ENCODE measurements at regions not wholly inside any gene's neighbourhood (a gene's known extent, or its start where the extent isn't known, plus 50 kb on each side); places are given as distances from the start of the nearest gene placed in this dataset.

GRCh38 chr6:25156123-25156522, 123.1 kb upstream of the CARMIL1 start:
- no peak overlapping the region for H3K23ac ChIP-seq (ENCODE audit: insufficient read length, low read depth, low read length)
- no peak overlapping the region for H2BK120ac ChIP-seq (ENCODE audit: low read depth, low read length, poor library complexity, severe bottlenecking)
- H4K8ac ChIP-seq (replicated peaks; ENCODE audit: insufficient read length, low read depth, low read length): no peak overlapping the region
- no peak overlapping the region for H3K56ac ChIP-seq (ENCODE audit: insufficient read length, low read depth, low read length)
- H3K4me1 Mint-ChIP-seq: peaks cover 8% of the 10 kb centered on the region in 2 experiments
- H2AK5ac ChIP-seq (ENCODE audit: insufficient read length, low read length): no peak overlapping the region
- H3K27ac ChIP-seq (ENCODE audit: insufficient read length, low read depth, low read length): no peak overlapping the region
- no peak overlapping the region for H2BK12ac ChIP-seq (ENCODE audit: insufficient read length, low read depth, low read length)
- peaks cover 14% of the 10 kb centered on the region for H3K9me3 ChIP-seq (ENCODE audit: control insufficient read depth, low read depth, low read length)
- no peaks in the 10 kb centered on the region for H3K4me1 ChIP-seq (ENCODE audit: insufficient read depth, low read length)
- H3K4me2 ChIP-seq (ENCODE audit: insufficient read depth, insufficient read length, low read length): no peak overlapping the region
- WGBS (ENCODE audit: extremely low coverage, insufficient read length, low lambda C conversion rate): no CpG with 5 or more reads among the region's 1 CpG
- no peak overlapping the region for H2BK15ac ChIP-seq (ENCODE audit: low read depth, low read length)
- H3K9ac ChIP-seq (ENCODE audit: extremely low read depth, insufficient read length, low read length): no peak overlapping the region
- H2BK20ac ChIP-seq (ENCODE audit: low read depth, low read length, poor library complexity, severe bottlenecking): no peak overlapping the region
- no peaks in the 10 kb centered on the region for H3K79me1 ChIP-seq (ENCODE audit: insufficient read depth, low read depth, low read length, poor library complexity, severe bottlenecking)
- H4K20me1 ChIP-seq (ENCODE audit: control insufficient read depth, insufficient read depth, insufficient read length): no peaks in the 10 kb centered on the region
- no peaks in the 10 kb centered on the region for H3K27me3 ChIP-seq (ENCODE audit: insufficient read depth, low read length)
- H3K4ac ChIP-seq (ENCODE audit: low read depth, low read length): no peak overlapping the region
- H3K27ac Mint-ChIP-seq: no peak overlapping the region
- no peak overlapping the region for H3T11ph ChIP-seq (ENCODE audit: low read length)
- H4K5ac ChIP-seq (ENCODE audit: insufficient read length, low read depth, low read length): no peak overlapping the region
- peaks cover 7% of the 10 kb centered on the region for H3K27me3 Mint-ChIP-seq (ENCODE audit: low read depth)
- H4K91ac ChIP-seq (ENCODE audit: insufficient read length, low read depth, low read length): no peak overlapping the region
- no peak overlapping the region for H3K18ac ChIP-seq (ENCODE audit: insufficient read length, low read depth, low read length)
- no peak overlapping the region for H2BK5ac ChIP-seq (ENCODE audit: insufficient read length, low read length)
- H3K14ac ChIP-seq (ENCODE audit: insufficient read depth, low read length): no peak overlapping the region
- H2AFZ ChIP-seq (ENCODE audit: low read length): no peak overlapping the region
- DNase-seq: no peak
- no peaks in the 10 kb centered on the region for H3K23me2 ChIP-seq (ENCODE audit: insufficient read length, low read depth, low read length, poor library complexity, severe bottlenecking)
- no peak overlapping the region for H3K4me3 Mint-ChIP-seq
- peaks cover 10 to 36% (median 18%) of the 10 kb centered on the region in 3 experiments for H3K36me3 Mint-ChIP-seq (ENCODE audit: insufficient read depth in 1 of 3, low read depth in 3 of 3)
- TF ChIP-seq, protein P1, sequence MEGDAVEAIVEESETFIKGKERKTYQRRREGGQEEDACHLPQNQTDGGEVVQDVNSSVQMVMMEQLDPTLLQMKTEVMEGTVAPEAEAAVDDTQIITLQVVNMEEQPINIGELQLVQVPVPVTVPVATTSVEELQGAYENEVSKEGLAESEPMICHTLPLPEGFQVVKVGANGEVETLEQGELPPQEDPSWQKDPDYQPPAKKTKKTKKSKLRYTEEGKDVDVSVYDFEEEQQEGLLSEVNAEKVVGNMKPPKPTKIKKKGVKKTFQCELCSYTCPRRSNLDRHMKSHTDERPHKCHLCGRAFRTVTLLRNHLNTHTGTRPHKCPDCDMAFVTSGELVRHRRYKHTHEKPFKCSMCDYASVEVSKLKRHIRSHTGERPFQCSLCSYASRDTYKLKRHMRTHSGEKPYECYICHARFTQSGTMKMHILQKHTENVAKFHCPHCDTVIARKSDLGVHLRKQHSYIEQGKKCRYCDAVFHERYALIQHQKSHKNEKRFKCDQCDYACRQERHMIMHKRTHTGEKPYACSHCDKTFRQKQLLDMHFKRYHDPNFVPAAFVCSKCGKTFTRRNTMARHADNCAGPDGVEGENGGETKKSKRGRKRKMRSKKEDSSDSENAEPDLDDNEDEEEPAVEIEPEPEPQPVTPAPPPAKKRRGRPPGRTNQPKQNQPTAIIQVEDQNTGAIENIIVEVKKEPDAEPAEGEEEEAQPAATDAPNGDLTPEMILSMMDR (conservative IDR thresholded peaks at IDR 0.05): no peak
- H3K9me3 Mint-ChIP-seq: peaks cover 39 to 40% of the 10 kb centered on the region in 2 experiments
- H3K79me2 ChIP-seq (ENCODE audit: insufficient read depth, low read length): no peaks in the 10 kb centered on the region

Data from H9 (cell line).